ENCODE measurements at regions not wholly inside any gene's neighbourhood (a gene's known extent, or its start where the extent isn't known, plus 50 kb on each side); places are given as distances from the start of the nearest gene placed in this dataset.

GRCh38 chr9:3732077-3733038 lies 206.6 kb upstream of the RFX3 start:
- DNase-seq: peak; percentile 75 to 87

DNA sequence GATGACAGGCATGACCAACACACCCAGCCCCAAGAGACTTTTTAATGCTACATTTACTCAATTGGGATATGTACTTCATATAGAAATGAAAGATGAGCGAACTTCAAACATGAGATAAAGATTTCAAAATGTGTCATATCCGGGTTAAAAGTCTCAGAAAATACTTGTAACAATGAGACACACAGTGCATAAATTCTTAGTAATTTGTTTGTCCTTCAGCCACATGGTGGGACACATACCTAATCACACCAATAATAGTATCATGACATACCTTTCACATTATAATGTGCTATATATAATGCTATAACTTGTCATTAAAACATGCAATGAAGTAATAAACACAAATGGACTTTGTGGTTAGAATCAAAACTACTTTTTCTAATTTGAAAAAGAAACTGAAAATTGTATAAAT lies 204.7 kb upstream of the RFX3 start:
- DNase-seq: no peak

GRCh38 chr9:3721096-3721495 lies 195.3 kb upstream of the RFX3 start:
- no peak for DNase-seq

DNA sequence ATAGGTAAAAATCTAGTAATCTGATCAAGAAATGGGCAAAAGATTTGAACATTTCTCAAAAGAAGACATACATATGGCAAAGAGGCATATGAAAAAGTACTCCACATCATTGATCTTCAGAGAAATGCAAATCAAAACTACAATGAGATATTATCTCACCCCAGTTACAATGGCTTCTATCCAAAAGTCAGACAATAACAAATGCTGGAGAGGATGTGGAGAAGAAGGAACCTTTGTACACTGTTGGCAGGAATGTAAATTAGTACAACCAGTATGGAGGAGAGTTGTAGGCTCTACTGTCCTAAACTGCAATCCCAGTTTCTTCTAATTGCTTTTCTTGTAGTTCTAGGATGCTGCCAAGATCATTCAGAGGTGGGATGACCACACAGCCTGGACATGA lies 193.5 kb upstream of the RFX3 start:
- DNase-seq: no peak

DNA sequence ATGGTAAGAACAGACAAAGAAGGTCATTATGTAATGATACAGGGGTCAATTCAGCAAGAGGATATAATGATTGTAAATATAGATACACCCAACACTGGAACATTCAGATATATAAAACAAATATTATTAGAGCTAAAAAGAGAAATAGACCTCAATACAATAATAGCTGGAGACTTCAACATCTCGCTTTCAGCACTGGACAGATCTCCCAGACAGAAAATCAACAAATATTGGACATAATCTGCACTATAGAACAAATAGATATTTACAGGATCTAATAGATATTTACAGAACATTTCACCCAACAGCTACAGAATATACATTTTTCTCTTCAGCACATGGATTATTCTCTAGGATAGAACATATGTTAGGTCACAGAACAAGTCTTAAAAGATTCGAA lies 190.6 kb upstream of the RFX3 start:
- no peak for DNase-seq

DNA sequence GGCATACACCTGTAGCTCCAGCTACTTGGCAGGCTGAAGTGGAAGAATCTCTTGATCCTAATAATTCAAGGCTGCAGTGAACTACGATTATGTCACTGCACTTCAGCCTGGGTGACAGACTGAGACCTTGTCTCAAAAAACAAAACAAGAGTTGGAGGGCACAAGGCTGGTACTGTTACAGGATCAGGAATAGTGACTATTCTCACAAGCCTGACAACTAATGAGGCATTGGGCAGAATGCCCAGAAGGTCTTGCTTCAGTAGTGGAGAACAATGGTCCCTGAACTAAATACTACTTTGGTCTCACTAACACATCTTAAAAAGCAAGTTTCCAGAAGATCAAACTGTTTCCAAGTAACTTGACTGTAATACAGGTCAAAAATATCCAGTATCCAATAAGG lies 182.9 kb upstream of the RFX3 start:
- peak; percentile 19 to 85 for DNase-seq

DNA sequence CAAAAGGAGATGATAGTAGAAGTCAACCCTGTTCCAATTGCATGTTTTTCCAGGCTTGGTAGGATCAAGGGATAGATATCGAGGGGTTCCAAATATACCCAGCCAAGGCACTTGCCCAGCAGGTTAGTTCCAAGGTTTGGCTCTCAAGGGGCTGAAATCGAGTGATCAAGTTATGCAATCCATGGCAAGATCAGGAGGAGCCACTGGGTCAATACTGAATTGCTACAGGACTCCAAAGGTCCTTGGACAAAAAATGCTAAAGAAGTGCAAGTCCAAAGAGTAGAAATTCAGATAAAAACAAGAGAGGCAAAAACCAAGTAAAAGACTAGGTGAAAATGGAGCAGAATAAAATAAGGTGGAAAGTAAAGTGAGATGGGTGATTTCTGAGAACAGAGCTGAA lies 179.1 kb upstream of the RFX3 start:
- no peak for DNase-seq

DNA sequence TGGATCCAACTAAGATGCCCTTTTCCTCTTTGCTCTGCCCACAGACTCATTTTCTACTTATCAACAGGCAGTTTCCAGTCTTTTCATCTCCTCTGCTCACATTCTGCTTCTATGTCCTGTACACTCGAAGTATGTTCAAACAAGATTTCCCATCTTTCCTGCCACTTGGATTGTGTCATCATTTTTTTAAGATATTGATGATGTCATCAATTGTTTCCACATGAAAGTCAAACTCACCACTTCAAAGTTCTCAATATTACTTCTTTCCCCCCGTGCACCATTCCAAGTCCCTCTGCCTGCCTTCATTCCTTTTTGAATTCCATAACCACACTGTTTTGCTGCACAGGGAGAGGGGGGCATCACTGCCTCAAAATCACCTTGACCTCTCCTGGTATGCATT lies 175.0 kb upstream of the RFX3 start:
- DNase-seq: no peak

GRCh38 chr9:3699883-3700282 lies 174.1 kb upstream of the RFX3 start:
- DNase-seq: no peak

GRCh38 chr9:3698531-3698930 lies 172.7 kb upstream of the RFX3 start:
- DNase-seq: no peak

DNA sequence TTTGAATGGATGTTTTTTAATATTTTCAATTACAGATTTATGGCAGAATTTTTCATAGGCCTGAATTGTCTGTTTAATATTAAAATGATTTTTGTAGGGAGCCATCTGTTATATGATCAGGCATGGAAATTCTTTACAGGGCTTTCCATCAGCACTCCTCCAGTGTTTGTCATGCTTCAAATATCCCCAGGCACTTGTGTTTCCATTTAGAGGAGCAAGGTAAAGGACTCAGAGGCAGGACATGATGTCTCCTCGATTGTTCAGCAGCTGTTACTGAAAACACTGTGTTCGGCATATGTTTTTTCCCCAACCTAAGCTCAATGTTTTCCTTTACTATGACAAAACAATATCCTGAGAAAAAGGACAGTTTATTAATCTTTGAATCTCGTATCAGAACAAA lies 172.3 kb upstream of the RFX3 start:
- no peak for DNase-seq

GRCh38 chr9:3696368-3696767 lies 170.6 kb upstream of the RFX3 start:
- peak in 1 of 2 experiments; percentile 57 for DNase-seq

DNA sequence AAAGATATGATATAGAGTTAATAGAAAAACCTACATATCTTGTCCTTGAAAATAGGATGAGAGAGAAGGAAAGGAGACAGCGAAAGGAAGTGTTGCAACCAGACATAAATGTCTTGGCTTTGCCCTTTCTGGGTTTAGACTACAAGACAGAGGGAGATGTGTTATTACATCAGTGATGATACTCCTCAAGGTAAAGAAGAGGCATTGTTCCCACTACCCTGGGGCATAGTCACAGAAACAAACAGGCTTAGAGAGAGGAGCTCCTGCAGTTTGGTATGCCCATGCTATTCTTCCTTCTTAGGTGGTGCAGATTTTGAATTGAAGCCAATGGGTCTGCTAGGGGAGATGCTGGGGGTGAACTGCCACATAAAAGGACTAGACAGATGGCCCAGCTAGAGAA lies 166.8 kb upstream of the RFX3 start:
- no peak for DNase-seq

- no peak for DNase-seq
Observed at GRCh38 chr9:3689555-3689954, 163.8 kb upstream of the RFX3 start.

DNA sequence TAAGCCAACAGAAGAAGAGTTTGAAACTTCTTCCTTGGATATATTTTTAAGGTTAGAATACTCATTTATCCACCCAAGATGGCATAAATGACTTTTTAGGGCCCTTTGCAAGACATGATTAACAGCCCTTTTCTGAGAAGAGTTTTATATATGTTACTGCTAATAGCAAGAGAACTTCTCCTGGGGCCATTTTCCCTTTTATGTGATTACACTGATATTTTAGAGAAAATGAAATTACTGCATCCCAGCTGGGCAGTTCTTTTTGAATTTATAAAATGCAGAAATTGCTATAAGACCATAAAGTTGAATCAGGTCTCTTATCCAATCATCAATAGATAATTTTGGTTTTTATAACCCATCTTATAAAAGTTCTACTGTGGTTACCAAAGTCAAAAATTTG lies 161.3 kb upstream of the RFX3 start:
- no peak for DNase-seq

DNA sequence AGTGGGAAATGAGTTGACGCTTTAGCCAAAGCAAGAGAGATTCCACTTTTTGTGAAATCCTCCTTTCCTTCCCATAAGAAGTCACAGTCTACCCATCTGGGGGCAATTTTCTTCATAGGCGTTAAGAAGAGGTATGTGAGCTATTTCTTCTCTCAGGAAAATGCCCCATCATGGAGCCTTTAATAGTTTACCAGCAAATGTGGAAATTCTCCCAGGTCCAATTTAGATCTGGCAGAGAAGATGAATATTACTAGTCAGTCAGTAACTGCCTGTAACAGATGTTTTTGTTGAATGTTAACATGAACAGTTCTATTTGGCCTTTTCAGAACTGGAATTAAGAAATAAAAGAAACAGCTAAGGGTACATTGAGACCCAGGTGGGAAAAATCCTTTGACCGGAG lies 156.4 kb upstream of the RFX3 start:
- DNase-seq: no peak

- no peak for DNase-seq
Observed at GRCh38 chr9:3677541-3677940, 151.7 kb upstream of the RFX3 start.

- DNase-seq: no peak
Observed at GRCh38 chr9:3676766-3677165, 151.0 kb upstream of the RFX3 start.

GRCh38 chr9:3675946-3676345 lies 150.1 kb upstream of the RFX3 start:
- DNase-seq: no peak

DNA sequence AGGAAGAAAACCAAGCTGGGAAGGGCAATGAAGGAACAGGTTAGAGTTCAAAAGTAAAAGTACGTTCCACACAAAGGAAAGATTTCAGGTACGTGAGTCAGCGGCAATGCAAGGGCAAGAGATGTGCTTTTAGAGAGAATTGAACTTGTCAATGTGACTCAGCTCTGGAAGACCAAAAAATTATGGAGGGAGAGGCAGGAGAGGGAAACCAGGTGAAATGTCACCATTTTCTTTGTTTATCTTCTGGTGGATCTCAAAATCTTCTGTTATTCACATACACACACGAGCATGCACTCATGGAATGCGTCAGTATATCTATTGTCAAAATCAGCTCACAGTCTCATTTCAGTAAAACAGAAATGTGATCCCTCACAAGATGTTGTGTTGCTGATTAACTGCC lies 148.8 kb upstream of the RFX3 start:
- no peak for DNase-seq

GRCh38 chr9:3672399-3672798 lies 146.6 kb upstream of the RFX3 start:
- DNase-seq: no peak

- DNase-seq: no peak
Observed at GRCh38 chr9:3664044-3664443, 138.2 kb upstream of the RFX3 start.

- no peak for DNase-seq
Observed at GRCh38 chr9:3662671-3663070, 136.9 kb upstream of the RFX3 start.

- no peak for DNase-seq
Observed at GRCh38 chr9:3660936-3661335, 135.1 kb upstream of the RFX3 start.

GRCh38 chr9:3659647-3660046 lies 133.8 kb upstream of the RFX3 start:
- DNase-seq: no peak
